ENCODE measurements at regions not wholly inside any gene's neighbourhood (a gene's known extent, or its start where the extent isn't known, plus 50 kb on each side); places are given as distances from the start of the nearest gene placed in this dataset.

DNA sequence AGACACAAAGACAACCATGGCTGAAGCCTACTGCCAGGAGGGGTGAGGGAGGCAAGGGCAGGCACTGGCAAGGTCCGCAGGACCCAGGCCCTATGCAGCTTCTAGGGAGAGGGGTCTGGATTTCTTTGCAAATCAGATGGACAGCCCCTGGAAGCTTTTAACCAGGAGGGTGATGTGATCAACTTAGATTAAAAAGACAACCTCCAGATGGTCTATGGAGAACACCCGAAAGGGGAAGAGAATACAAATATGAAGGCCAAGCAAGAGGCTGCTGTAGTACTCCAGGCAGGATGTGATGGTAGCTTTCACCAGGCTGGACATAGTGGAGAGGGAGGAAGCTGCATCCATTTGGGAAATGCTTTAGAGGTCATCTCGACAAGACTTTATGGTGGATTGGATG is 83.3 kb upstream of the TSPAN11 start:
- TF ChIP-seq, protein P1, sequence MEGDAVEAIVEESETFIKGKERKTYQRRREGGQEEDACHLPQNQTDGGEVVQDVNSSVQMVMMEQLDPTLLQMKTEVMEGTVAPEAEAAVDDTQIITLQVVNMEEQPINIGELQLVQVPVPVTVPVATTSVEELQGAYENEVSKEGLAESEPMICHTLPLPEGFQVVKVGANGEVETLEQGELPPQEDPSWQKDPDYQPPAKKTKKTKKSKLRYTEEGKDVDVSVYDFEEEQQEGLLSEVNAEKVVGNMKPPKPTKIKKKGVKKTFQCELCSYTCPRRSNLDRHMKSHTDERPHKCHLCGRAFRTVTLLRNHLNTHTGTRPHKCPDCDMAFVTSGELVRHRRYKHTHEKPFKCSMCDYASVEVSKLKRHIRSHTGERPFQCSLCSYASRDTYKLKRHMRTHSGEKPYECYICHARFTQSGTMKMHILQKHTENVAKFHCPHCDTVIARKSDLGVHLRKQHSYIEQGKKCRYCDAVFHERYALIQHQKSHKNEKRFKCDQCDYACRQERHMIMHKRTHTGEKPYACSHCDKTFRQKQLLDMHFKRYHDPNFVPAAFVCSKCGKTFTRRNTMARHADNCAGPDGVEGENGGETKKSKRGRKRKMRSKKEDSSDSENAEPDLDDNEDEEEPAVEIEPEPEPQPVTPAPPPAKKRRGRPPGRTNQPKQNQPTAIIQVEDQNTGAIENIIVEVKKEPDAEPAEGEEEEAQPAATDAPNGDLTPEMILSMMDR (IDR thresholded peaks at IDR 0.05; ENCODE audit: insufficient read depth, low read length), result no peak

DNA sequence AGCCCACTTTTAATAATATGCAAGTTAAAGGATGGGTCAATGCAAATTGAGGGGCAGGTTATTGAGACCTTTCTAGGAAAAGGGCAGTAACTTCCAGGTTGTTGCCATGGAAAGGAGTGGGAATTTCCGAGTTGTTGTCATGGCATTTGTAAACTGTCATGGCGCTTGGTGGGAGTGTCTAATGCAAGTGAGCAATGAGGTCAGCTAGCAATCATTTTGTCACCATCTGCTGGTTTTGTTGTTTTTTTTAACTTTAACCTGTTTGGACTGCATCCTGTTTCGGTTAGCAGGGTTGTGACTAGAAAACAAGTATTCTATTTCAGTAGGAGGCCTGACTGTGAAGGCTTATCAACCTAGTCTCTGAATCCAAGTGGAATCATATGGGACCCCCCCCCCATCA is 85.8 kb upstream of the TSPAN11 start:
- TF ChIP-seq, protein P1 (IDR thresholded peaks at IDR 0.05; ENCODE audit: insufficient read depth, low read length), result no peak
- DNase-seq (ENCODE audit: low read depth), result no peak
- no peak overlapping the region for H3K4me3 ChIP-seq (ENCODE audit: low read depth, low read length)

More for the DNA sequence above, 83.3 kb upstream of the TSPAN11 start:
- no peak overlapping the region for H3K4me3 ChIP-seq (ENCODE audit: low read depth, low read length)
- DNase-seq (ENCODE audit: low read depth), result no peak

DNA sequence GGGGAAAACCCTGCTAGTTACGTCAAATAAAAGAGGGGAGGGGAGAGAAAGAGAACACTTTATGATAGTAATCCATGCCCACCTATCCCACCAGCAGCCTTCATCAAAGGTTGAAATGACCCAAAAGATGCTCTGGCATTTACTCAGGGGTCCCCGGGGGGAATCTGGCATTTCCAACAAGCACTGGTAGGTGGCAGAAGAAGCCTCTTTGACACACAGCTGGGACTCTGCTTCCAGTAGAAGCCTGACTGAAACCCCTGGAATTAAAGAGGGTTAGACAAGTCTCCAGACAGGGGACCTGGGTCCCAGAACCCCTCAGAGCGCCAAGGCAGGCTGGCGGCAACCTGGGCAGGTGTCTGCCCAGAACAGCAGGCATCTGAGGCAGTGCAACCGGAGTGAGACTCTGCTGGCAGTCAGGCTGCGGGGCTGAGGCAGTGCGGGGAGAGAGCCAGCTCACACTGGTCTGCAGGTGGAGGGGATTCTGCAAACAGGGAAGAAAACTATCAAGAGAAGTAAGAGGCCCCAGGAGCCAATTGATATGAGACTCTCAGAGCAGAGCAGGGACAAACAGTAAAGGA is 85.0 kb upstream of the CAPRIN2 start:
- no peak overlapping the region for H3K4me3 ChIP-seq (ENCODE audit: low read depth, low read length)
- TF ChIP-seq, protein P1 (IDR thresholded peaks at IDR 0.05; ENCODE audit: insufficient read depth, low read length), result no peak
- DNase-seq (ENCODE audit: low read depth), result no peak

DNA sequence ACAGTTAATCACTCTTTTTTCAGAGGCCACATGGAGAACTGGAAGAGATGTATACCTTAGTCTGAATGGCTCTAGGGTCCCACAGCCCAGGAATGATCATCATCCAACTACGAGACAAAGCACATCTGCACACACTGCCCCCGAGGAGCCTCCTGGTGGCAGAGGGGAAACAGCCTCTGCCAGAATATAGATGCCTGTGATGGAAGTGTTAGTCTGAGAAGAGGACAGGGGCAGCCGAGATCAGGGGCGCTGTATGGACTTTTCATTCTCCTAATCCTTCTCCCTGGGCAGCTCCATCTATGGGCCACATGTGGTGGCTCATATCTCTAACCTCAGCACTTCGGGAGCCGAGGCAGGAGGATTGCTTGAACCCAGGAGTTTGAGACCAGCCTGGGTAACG is 82.8 kb upstream of the CAPRIN2 start:
- TF ChIP-seq, protein P1 (IDR thresholded peaks at IDR 0.05; ENCODE audit: insufficient read depth, low read length), result no peak

DNA sequence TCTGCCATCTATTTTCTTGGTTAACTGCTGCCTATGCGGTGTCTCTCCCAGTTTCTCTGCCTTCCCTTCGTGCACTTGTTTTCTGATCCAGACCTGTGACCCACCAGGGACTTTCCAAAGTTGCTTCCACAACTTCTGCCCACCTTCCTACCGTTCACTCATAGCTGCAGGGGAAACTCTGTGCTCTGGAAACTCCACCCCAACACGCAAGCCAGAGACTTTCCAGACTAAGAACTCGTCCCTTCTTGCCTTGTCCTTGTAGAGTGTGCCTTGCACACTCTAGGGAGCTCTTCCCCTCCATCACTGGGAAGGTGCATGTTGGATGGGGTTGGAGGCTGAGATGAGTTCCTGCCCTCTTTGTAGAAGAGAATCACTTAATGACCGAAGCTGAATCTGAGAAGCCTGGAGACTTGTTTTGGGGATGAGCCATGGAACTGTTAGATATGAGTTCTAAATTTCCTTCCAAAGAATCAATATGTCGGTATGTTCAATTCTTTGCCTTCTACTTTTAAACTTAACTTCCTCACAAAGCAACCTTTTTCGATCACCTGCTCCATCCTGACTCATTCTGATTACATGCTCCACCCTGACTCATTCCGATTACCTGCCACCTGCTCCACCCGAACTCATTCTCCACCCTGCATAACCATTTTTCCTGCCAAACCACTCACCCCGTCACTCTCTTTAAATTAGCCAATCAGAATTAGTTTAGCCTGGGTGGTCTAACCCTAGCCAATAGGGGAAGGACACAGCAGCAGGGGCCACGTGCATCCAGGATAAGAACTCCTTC is 82.1 kb upstream of the CAPRIN2 start:
- TF ChIP-seq, protein P1 (IDR thresholded peaks at IDR 0.05; ENCODE audit: insufficient read depth, low read length), result no peak
- DNase-seq (ENCODE audit: low read depth), result no peak
- H3K4me3 ChIP-seq (ENCODE audit: low read depth, low read length), result no peak overlapping the region

More for the DNA sequence above, 82.8 kb upstream of the CAPRIN2 start:
- no peak overlapping the region for H3K4me3 ChIP-seq (ENCODE audit: low read depth, low read length)
- DNase-seq (ENCODE audit: low read depth), result no peak

DNA sequence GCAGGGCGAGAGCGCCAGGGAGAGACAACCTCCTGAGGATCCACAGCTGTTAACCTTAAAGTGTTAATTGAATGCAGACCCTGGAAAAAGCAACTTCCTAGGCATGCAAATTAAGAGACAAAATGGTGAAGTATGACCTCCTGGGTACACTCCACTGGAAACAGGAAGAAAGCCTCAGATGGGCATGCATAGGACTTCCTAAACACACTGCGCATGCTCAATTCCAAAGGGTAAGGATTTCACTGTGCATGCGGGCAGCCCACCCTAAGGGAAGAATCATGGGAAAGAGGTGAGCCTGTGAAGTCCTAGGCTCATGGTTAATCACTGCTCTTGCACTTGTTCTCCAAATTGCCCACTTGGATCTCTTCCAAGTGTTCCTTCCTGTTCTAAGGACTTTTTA is 80.5 kb upstream of the CAPRIN2 start:
- TF ChIP-seq, protein P1 (IDR thresholded peaks at IDR 0.05; ENCODE audit: insufficient read depth, low read length), result no peak
- no peak for DNase-seq (ENCODE audit: low read depth)
- H3K4me3 ChIP-seq (ENCODE audit: low read depth, low read length), result no peak overlapping the region

Data from fibroblast of the aortic adventitia (primary cell).